Transverse colon (tissue), 4 donors: ENCODE measurements at regions not wholly inside any gene's neighbourhood (a gene's known extent, or its start where the extent isn't known, plus 50 kb on each side); places are given as distances from the start of the nearest gene placed in this dataset.

Experiments
- EP300 ChIP-seq: sonication (generic); formaldehyde crosslinking; IDR thresholded peaks from one replicate; pipeline ENCODE4 v1.6.1; 2017; ENCODE audit warnings: antibody characterized with exemption, low read depth
- POLR2A ChIP-seq: fragments of 450-650 bp; IDR thresholded peaks from one replicate; pipeline ENCODE4 v1.6.1; 2016; ENCODE audit warnings: antibody characterized with exemption, mild to moderate bottlenecking, moderate library complexity
- POLR2AphosphoS5 ChIP-seq, 3 donors: sonication (generic); formaldehyde crosslinking; IDR thresholded peaks; one replicate each; pipeline ENCODE4 v1.6.1; 2016; ENCODE audit warnings: antibody characterized with exemption in 3 of 3
- TF ChIP-seq, protein P1 (sequence below), 5 experiments: fragments of 200-600 bp in 3 of 5; fragments of 450-650 bp in 2 of 5; sonication (generic) in 3 of 5; IDR thresholded peaks; 1 replicate in 2 of 5; 2 replicates in 3 of 5; pipeline ENCODE4 v1.5.1; 2016 to 2017; ENCODE audit warnings: antibody characterized with exemption in 5 of 5, inconsistent platforms in 3 of 5, mild to moderate bottlenecking in 2 of 5, moderate library complexity in 1 of 5

GRCh38 chr2:16050908-16051489 lies 110.6 kb downstream of the MYCN start:
- TF ChIP-seq, protein P1, sequence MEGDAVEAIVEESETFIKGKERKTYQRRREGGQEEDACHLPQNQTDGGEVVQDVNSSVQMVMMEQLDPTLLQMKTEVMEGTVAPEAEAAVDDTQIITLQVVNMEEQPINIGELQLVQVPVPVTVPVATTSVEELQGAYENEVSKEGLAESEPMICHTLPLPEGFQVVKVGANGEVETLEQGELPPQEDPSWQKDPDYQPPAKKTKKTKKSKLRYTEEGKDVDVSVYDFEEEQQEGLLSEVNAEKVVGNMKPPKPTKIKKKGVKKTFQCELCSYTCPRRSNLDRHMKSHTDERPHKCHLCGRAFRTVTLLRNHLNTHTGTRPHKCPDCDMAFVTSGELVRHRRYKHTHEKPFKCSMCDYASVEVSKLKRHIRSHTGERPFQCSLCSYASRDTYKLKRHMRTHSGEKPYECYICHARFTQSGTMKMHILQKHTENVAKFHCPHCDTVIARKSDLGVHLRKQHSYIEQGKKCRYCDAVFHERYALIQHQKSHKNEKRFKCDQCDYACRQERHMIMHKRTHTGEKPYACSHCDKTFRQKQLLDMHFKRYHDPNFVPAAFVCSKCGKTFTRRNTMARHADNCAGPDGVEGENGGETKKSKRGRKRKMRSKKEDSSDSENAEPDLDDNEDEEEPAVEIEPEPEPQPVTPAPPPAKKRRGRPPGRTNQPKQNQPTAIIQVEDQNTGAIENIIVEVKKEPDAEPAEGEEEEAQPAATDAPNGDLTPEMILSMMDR (IDR thresholded peaks at IDR 0.05) = no peak
- no peak for TF ChIP-seq POLR2A
- TF ChIP-seq EP300 = no peak
- no peak for TF ChIP-seq POLR2AphosphoS5 (IDR thresholded peaks at IDR 0.05)
